ENCODE measurements at regions not wholly inside any gene's neighbourhood (a gene's known extent, or its start where the extent isn't known, plus 50 kb on each side); places are given as distances from the start of the nearest gene placed in this dataset.

- TF ChIP-seq MXI1 (conservative IDR thresholded peaks at IDR 0.05; ENCODE audit: poor library complexity, severe bottlenecking), result no peak
- TF ChIP-seq CTCF (IDR thresholded peaks at IDR 0.05; ENCODE audit: poor library complexity, severe bottlenecking), result no peak
- no peak for TF ChIP-seq EZH2 (IDR thresholded peaks at IDR 0.05; ENCODE audit: borderline replicate concordance, insufficient read depth, low read length, poor library complexity, severe bottlenecking)
- no peak for TF ChIP-seq POLR2AphosphoS5 (IDR thresholded peaks at IDR 0.05)
- no peak for TF ChIP-seq EP300 (conservative IDR thresholded peaks at IDR 0.05; ENCODE audit: poor library complexity, severe bottlenecking)
- TF ChIP-seq SMC3 (conservative IDR thresholded peaks at IDR 0.05; ENCODE audit: poor library complexity), result no peak
- TF ChIP-seq TAF1 (IDR thresholded peaks at IDR 0.05; ENCODE audit: low read depth), result no peak
- TF ChIP-seq RAD21 (conservative IDR thresholded peaks at IDR 0.05), result no peak
- no peak for TF ChIP-seq REST (IDR thresholded peaks at IDR 0.05; ENCODE audit: borderline replicate concordance)
Observed at GRCh38 chr4:81700189-81700588, 228.5 kb upstream of the RASGEF1B start.
